ENCODE measurements at regions not wholly inside any gene's neighbourhood (a gene's known extent, or its start where the extent isn't known, plus 50 kb on each side); places are given as distances from the start of the nearest gene placed in this dataset.

DNA sequence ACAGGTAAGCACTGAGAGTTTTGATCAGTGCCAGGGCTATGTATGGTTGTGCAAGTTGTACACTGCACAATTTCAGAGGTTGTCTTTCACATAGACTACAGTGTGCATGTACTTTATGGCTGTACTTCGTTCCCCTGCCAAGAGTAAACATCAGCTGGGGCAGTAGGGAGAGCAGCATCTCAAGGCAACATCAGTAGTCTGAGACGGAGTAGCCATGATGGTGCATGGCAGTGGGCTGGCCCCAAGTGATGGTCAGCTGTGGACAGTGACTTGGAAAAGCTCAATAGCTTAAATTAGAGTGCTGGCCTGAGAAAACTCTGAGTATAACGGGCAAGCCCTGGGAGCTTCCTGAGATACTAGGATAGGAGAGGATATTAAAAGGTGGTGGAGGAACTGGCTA lies 165.5 kb downstream of the TFAP2B start:
- TF ChIP-seq ZNF646 (CRISPR knock-in tag; IDR thresholded peaks at IDR 0.05) (no peak), PHF20 (CRISPR knock-in tag; IDR thresholded peaks at IDR 0.05) (no peak), ZNF382 (CRISPR knock-in tag; IDR thresholded peaks at IDR 0.05; ENCODE audit: borderline replicate concordance) (no peak), IRF1 (CRISPR knock-in tag; IDR thresholded peaks at IDR 0.05; ENCODE audit: low read depth) (no peak), REXO4 (CRISPR knock-in tag; IDR thresholded peaks at IDR 0.05; ENCODE audit: borderline replicate concordance) (no peak), KDM4B (CRISPR knock-in tag; IDR thresholded peaks at IDR 0.05) (no peak), POLR2A (IDR thresholded peaks at IDR 0.05; ENCODE audit: insufficient read depth in 1 of 2, low read depth in 2 of 2, low read length in 2 of 2) (no peak), CTCF (CRISPR knock-in tag; IDR thresholded peaks at IDR 0.05) (no peak), NBN (conservative IDR thresholded peaks at IDR 0.05) (no peak), RXRA (CRISPR knock-in tag; IDR thresholded peaks at IDR 0.05) (no peak), TCF7L2 (IDR thresholded peaks at IDR 0.05; ENCODE audit: low read depth, low read length) (no peak), ZNF878 (CRISPR knock-in tag; IDR thresholded peaks at IDR 0.05) (no peak)
- TF ChIP-seq, protein P1, sequence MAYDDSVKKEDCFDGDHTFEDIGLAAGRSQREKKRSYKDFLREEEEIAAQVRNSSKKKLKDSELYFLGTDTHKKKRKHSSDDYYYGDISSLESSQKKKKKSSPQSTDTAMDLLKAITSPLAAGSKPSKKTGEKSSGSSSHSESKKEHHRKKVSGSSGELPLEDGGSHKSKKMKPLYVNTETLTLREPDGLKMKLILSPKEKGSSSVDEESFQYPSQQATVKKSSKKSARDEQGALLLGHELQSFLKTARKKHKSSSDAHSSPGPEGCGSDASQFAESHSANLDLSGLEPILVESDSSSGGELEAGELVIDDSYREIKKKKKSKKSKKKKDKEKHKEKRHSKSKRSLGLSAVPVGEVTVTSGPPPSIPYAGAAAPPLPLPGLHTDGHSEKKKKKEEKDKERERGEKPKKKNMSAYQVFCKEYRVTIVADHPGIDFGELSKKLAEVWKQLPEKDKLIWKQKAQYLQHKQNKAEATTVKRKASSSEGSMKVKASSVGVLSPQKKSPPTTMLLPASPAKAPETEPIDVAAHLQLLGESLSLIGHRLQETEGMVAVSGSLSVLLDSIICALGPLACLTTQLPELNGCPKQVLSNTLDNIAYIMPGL (CRISPR knock-in tag; IDR thresholded peaks at IDR 0.05; ENCODE audit: borderline replicate concordance in 1 of 2, low read depth in 1 of 2): no peak
